HG02759 (cell line): ENCODE measurements at regions not wholly inside any gene's neighbourhood (a gene's known extent, or its start where the extent isn't known, plus 50 kb on each side); places are given as distances from the start of the nearest gene placed in this dataset.

Experiments used
- ATAC-seq: cut with Tn5 transposase; IDR thresholded peaks from one replicate; pipeline ENCODE4 v1.9.1; 2021; ENCODE audit warnings: mild to moderate bottlenecking, moderate library complexity; ENCODE audit not compliant: unreplicated experiment

DNA sequence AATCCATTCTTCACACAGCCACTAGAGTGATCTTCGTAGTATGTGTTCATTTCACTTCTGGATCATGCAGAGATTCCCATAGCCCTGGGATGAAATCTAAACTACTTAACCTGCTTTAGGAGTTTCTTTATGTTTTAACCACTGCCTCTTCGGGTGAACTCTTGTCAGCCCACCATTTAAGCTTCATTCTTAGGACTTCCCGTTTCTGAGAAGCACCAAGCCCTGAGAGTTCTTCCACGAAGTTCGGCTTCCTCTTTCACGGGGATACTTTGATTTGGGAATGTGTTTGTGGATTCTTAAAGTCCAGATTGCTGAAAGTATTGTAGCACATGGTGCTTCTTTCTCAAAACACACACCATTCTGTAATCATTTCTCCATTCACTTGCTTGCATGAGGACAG lies 205.0 kb downstream of the UBE2E3 start:
- ATAC-seq = no peak

DNA sequence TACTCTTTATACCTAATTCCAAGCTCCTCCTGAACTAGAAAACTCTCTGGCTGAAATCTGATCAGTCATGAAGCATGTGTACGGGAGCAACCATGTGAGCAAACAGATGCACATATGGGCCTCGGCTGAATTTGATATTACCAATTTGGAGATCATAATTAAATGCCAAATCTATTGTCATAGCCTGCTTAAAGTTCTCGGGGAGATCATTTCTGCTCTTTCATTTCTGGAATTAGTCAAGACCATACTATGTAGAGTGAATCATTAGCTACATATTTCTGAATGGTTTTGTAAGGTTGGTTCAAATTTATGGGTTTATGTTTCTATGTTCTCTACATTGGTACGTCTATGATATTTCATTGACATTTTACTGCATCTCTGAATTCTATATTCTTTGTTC lies 205.5 kb downstream of the UBE2E3 start:
- ATAC-seq = no peak

DNA sequence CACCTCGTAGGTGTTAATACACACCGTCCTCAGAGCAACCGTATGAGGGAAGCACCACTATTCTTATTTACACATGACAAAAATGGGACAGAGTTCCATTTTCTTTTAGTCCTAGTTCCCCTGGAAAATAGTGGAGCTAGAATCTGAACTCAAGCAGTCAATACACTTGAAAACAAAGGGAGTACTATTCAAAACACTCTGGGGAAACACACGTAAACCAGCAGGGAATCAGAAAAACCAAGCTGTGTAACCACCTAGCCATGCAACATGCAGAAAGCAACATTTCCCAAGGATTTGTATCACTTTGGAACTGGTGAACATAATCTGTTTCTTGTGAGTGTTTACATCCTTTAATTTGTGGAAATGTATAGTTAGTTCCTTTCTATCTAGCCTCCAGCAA lies 208.2 kb downstream of the UBE2E3 start:
- ATAC-seq = no peak

DNA sequence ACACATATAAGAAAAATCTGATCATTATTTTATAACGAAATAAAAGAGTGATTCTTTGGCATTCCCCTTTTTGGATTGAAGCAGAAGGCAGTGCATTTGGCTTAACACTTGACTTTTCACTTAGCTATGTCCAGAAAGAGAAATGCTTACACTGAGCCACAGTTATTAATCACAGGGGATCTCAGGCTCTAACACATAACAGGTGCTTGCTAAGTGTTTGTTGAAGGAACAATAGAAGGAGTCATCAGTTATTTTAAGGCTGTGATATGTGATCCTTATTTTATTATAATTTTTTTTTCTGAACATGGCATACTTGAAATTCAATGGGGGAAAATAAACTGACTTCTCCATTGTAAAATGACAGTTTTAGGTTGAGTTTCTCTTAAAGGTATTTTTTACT lies 209.5 kb downstream of the UBE2E3 start:
- ATAC-seq = no peak

DNA sequence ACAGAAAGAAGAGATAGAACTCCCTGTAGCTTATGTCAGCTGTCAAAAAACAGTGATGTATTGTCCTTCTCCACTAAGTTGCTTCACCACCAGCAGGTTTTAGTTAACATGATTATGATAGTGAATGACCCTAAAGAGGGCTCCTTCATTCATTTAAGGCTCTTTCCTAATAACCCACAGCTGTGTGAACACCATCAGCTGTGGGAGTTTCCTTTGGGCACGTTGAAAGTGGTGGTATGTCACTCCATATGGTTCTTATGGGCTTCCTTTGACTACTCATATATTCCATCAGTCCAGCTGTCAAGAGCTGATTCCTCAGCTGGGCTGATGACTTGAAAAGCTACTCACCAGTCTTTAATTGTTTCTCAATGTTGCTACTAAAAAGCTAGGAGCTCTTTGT lies 210.3 kb downstream of the UBE2E3 start:
- no peak for ATAC-seq

DNA sequence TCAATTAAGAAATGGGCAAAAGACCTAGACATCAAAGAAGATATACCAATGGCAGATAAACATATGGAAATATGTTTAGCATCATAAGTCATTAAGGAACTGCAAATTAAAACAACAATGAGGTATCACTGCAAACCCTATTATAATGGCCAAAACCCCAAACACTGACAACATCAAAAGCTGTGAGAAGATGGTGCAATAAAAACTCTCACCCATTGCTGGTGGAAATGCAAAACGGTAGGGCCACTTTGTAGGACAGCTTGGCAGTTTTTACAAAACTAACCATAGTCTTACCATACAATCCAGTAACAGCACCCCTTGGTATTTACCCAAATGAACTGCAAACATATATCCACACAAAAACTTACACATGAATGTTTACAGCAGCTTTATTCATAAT lies 213.1 kb downstream of the UBE2E3 start:
- ATAC-seq = no peak

DNA sequence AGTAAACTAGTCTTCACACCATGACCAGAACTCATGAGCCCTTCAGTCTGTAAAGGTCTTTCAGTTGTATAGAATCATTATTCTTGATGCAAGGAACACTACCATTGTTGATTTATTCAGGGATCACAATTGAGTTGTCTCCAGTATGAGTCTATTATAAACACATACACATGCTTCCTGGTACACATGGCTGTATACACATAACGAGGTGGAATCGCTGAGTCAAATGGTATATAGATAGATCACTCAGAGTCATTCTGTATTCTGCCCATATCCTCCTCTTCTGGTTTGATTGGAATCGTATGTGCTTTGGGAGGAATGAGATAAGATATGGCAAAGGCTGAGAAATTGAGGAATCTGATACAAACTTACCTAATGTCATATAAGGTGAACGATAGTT lies 216.0 kb downstream of the UBE2E3 start:
- ATAC-seq = no peak

DNA sequence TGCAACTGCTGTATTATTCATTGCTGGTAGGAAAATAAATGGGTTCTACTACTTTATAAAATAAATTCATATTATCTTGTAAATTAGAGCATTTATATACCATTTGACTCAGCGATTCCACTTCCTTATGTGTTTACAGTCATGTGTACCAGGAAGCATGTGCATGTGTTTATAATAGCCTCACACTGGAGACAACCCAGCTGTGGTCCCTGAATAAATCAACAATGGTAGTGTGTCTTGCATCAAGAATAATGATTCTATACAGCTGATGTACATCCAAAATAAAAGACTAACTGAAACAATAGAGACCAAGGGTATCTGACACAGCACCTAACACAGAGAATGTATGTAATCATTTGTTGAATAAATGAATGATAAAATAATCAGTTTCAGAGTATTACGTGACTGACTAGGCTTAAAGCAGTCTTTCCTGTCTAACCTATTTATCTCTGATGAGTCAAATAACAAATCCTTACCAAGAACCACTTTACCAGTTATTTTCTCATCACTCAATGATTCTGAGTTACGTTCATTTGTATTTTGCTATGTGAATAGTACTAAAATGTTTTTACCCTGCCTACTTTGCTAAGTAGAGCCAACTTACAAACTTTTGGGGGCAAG lies 216.8 kb downstream of the UBE2E3 start:
- ATAC-seq = no peak

DNA sequence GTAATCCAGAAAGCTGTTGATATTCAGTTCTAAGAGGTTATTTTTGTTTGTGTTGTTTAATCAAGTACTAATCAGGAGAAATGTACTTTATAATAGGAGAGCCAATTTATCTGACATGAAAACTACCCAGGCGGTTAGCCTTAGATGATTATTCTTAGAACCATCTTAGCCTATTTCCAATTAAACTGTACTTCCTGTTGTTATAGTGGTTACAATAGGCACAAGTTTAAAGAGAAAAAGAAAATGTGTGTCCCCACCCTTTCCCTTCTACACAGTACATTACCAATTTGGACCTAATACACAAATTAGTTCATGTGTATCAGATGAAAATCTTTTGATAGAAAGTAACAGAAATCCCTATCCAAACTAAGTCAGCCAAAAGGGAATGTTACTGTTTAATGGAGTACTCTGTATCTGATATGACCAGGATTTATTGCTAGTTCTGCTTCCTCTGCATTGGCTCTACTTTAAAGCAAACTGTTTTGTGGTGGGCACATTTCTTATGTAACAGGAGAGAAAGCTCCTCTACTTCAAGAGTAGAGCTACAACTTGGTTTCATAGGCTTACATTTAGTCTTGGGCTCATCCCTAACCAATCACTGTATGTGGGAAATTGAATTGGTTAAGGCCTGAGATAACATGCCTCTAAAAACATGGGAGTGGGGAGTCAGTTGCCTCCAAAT lies 217.9 kb downstream of the UBE2E3 start:
- no peak for ATAC-seq

DNA sequence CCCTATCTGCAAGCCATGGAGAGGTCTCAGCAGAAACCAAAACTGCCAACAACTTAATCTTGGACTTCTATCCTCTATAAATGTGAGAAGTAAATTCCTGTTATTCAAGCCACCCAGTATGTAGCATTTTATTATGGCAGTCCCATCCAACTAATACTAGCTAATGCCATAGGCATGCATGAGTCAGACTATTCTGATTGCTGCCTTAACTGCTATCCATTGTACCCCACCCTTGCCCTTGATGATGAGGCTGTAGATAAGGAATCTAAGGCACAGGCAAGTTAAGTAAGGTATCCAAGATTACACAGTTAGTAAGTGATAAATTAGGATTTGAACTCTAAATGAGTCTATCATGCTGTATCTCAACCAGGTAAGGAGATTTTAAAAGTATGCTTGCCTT lies 223.0 kb downstream of the UBE2E3 start:
- ATAC-seq = no peak

DNA sequence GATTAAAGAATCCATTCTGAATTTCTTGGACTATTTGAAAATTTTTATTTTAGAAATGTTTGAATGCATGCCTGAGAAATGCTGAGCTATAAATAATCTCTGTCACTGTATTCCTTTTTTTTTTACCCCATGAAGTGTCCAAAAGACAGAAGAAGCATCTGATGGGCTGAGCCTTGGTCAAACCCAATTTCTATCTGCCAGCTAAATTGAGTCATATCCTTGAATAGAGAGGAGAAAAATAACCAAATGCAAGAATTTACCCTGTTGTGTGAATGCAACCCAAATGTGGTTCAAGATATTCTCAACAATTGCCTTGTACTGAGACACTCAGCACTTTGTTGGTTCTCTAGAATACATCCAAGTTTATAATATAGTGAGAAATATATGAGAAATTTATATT lies 223.5 kb downstream of the UBE2E3 start:
- no peak for ATAC-seq

DNA sequence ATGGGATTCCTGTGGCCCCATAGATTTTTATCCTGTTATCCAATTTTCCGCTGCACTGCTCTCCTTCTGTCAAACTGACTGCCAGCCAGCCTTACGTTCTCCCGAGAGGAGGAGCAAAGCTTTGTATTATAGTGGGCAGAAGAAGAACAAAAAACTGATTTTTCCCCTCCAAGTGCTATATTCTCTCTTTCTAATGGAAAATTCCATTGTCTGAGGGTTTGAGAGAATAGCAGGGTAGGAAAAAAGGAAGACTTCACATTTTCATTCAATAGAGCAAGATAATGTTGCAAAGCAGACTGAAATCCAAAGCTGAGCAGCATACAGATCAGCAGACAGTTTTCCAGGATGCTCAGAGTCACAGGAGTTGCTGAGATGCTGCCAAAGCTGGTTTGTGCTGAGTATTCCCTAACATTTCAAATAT lies 238.0 kb downstream of the UBE2E3 start:
- ATAC-seq = no peak

DNA sequence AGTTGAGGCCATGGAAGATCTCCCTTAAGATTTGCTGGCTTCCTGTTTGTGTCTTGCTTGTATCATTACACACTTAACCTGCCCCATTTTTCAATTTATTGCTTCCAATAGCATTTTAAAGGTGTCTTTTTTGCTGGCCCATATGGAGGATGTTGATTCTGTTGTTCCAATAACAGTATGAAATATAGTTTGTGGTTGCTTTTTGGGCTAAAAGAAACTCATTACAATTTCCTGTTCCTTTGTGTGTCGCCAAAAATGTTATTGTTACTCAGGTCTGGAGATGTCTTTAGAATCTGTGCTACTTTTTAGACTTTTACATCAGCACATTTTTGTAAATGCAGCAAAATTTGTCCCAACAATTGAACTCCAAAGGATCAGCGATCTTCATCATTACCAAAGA lies 234.0 kb upstream of the ITGA4 start:
- no peak for ATAC-seq

DNA sequence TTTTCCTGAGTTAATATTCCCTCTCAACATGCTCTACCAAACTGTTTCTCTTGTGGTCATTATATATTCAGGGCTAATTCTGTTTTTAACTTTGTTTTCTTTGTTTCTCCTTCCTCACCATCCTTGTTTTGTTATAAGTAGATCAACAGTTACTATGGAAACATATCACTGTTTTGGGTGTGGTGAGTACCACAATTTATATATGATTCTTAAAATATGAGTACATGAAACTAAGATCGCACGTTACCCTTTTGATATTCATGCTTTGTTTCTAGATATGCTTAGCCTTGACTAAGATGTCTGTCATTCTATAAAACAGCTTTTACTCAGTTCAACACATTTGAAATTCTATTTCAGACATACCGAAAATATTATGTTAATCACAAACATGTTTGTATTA lies 232.3 kb upstream of the ITGA4 start:
- ATAC-seq = no peak

DNA sequence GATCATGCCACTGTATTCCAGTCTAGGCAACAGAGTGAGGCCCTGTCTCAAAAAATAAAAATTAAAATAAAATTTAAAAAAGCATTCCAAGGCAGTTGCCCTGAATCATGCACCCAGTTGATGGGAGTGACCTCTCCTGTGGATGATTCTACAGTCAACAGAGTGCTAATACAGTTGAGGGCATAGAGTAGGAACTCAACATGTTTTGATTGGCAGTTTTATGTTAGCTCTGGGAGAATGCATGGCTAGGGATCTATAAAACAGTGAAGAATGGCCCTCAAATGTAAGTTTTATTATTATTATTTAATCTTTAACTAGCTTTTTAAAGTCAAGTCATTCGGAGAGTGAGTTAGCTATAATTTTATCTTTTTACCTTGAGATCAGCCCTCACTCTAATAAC lies 228.5 kb upstream of the ITGA4 start:
- ATAC-seq = no peak

DNA sequence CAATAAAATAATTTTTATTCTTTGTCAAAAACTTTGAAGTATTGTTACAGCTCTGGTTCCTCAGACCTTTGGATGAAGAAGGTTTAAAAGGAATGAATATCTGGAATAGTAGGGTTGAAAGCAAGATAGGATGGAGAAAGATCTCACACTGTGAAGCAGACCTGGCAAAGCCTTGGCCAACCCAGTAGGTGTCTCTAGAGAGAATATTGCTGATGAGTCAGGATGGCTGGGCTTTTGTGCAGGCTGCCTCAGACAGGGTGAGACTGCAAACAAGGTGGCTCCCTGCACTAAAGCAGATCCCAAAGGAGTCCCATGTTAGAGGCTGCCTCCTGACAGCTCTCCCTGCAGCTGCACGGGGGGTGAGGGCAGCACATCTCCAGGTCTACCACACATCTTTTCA lies 226.0 kb upstream of the ITGA4 start:
- ATAC-seq = no peak

DNA sequence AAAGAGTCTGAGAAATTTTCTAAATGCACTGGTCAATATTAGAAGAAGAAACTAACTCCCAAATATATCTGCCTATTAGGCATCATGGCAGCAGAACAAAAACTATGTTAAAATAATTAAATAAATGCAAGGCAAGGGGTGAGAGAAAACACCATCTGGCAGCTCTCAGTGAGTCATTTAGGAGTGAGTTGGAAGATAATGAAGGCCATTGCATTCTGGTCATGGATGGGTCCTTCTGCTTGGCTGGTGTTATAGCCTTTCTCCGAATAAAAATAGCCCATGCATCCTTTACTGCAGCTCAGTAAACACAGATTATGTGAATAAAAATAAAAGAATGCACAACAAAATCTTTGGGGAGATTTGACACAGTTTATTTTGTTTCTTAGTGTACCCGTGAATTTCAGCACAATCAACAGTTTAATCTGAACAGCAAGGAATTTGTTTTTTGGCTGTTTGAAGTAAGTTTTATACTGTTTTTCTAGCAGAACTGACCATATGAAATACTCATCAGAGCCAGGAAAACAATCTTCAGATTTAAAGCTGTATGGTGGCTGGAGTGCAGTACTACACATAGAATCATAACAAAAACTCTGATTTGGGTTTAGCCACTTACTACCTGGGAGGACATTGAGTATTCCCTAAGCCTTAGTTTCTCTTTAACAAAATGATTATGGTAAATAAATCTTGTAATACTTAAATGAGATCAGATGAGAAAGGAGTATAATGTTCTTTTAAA lies 225.1 kb upstream of the ITGA4 start:
- ATAC-seq = no peak

DNA sequence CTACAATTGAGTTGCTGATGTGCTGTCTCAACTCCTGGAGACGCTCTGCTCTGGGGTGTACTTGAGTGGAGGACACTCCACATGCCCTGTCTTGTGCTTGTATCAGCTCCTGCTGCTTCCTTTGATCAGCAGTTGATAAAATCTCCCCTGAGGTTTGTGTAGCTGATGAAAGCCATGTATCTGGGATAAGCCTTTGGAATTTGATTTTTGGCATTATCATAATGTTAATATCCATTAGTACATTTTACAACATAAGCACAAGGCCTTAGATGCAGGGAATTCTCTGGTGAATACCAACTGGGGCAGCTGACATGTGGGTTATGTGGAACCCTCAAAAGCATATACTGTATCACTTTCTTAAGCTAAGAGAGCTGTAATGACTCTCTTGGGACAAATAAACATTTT lies 222.7 kb upstream of the ITGA4 start:
- ATAC-seq = no peak

DNA sequence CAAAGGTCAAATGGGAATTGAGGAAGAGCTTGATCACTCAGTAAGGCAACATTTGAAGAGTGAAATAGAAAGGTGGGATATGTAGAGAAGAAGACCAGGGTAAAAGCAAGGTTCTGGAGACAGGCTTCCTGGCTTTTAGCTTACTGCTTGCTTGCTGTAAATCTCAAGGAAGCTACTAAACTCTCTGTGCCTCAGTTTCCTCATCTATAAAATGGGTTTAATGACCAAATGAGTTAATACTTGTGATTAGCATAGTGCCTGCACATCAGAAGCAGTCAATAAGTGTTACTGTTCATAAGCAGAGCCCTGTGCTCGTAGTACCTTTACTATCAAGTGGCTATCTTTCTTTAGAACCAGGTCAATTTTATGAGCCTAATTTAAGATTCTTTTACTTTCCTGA lies 222.2 kb upstream of the ITGA4 start:
- no peak for ATAC-seq

DNA sequence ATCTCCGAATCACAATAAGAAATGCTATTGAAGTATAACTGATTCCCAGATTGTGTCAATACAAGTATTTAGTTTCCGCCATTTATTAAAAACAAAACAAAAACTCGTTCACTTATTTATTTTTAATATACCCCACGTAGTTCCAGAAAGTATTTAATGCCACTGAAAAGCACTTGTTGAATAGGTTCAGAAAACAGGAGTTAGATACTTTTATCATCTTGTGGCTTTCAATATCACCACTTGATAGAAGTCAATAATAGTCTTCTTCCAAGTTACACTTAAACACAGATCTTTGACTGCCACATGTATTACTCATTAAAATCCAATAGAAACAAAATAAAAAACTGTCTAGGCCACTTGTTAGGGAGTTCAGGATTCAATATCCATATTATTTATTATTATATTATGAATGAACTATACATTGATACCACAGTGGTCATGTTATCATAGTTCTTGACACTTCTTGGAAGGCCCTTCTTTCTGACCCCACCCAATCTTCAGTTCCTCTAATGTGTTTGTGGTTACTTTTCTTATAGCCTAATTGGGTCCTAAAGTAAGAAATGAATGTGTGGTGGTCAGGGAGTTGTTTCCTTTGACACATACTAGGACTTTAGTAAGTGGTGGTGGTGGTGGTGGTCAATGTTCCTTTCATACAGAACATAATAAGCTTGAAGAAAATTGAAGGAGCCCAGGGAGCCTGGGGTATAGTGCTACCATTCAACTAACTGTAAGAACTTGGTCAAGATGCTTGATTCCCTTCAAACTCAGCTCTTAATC lies 221.3 kb upstream of the ITGA4 start:
- peak; percentile 98 for ATAC-seq

DNA sequence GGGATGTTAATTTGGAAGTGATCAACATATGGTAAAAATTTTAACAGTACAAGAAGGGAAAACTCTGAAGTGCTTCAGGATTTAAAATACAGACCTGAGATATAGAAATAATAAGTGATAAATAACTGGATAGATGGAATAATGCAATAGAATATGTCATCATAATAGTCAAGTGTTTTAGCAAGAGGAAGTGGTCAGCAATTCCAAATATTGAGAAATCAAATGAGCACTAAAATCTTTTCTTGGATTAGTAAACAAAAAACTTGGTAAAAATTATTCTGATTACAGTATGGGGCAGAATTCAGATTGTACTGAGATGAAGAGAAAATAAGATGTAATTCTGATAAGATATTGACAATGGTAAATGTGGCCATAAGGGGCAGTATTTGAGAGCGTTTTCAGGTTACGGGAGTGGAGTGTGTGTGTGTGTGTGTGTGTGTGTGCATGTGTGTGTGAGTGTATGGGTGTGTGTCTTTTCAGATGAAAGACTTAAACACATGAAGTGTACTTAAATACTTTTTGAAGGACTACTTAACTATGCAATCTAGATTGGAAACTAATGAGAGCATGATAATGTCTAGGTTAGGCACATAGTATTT lies 217.9 kb upstream of the ITGA4 start:
- no peak for ATAC-seq
